ENCODE measurements at regions not wholly inside any gene's neighbourhood (a gene's known extent, or its start where the extent isn't known, plus 50 kb on each side); places are given as distances from the start of the nearest gene placed in this dataset.

GRCh38 chr2:123785332-123785731 lies 239.8 kb upstream of the CNTNAP5 start:
- TF ChIP-seq, protein P1, sequence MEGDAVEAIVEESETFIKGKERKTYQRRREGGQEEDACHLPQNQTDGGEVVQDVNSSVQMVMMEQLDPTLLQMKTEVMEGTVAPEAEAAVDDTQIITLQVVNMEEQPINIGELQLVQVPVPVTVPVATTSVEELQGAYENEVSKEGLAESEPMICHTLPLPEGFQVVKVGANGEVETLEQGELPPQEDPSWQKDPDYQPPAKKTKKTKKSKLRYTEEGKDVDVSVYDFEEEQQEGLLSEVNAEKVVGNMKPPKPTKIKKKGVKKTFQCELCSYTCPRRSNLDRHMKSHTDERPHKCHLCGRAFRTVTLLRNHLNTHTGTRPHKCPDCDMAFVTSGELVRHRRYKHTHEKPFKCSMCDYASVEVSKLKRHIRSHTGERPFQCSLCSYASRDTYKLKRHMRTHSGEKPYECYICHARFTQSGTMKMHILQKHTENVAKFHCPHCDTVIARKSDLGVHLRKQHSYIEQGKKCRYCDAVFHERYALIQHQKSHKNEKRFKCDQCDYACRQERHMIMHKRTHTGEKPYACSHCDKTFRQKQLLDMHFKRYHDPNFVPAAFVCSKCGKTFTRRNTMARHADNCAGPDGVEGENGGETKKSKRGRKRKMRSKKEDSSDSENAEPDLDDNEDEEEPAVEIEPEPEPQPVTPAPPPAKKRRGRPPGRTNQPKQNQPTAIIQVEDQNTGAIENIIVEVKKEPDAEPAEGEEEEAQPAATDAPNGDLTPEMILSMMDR (IDR thresholded peaks at IDR 0.05): no peak
- TF ChIP-seq POLR2A (IDR thresholded peaks at IDR 0.05): no peak

Data from tibial nerve (tissue), 3 donors.